ENCODE measurements at regions not wholly inside any gene's neighbourhood (a gene's known extent, or its start where the extent isn't known, plus 50 kb on each side); places are given as distances from the start of the nearest gene placed in this dataset.

GRCh38 chr6:144659202-144660182 lies 374.4 kb downstream of the UTRN start:
- Histone ChIP-seq H3K27me3 (no peaks in the 10 kb centered on the region), H3K4me1 (peaks cover 0 to 29% (median 3%) of the 10 kb centered on the region in 4 donors), H3K9me3 (no peaks in the 10 kb centered on the region), H3K4me3 (no peak overlapping the region), H3K27ac (no peak overlapping the region), H3K36me3 (no peaks in the 10 kb centered on the region)
- no peak for TF ChIP-seq CTCF (IDR thresholded peaks at IDR 0.05)
- no peak for DNase-seq
- intact Hi-C loops (cut with DNase I; ENCODE audit: low total_unique reads), result no loop called here

GRCh38 chr6:144660561-144661115 lies 375.5 kb downstream of the UTRN start:
- intact Hi-C loops (cut with DNase I; ENCODE audit: low total_unique reads), result no loop called here
- Histone ChIP-seq H3K4me3 (no peak overlapping the region), H3K36me3 (no peaks in the 10 kb centered on the region), H3K27ac (no peak overlapping the region), H3K4me1 (peaks cover 0 to 33% (median 4%) of the 10 kb centered on the region in 4 donors), H3K9me3 (no peaks in the 10 kb centered on the region), H3K27me3 (no peaks in the 10 kb centered on the region)
- TF ChIP-seq CTCF (IDR thresholded peaks at IDR 0.05), result no peak
- no peak for DNase-seq

- intact Hi-C loops (cut with DNase I; ENCODE audit: low total_unique reads), result no loop called here
- DNase-seq, result no peak
- peaks cover 0 to 37% (median 4%) of the 10 kb centered on the region in 4 donors for H3K4me1 ChIP-seq
- no peaks in the 10 kb centered on the region for H3K9me3 ChIP-seq
- H3K4me3 ChIP-seq, result no peak overlapping the region
- H3K27me3 ChIP-seq, result no peaks in the 10 kb centered on the region
- H3K27ac ChIP-seq, result no peak overlapping the region
- no peak for TF ChIP-seq CTCF (IDR thresholded peaks at IDR 0.05)
- H3K36me3 ChIP-seq, result no peaks in the 10 kb centered on the region
These were observed 376.1 kb downstream of the UTRN start for GRCh38 chr6:144661116-144661806.

- no peaks in the 10 kb centered on the region for H3K27me3 ChIP-seq
- no peak for TF ChIP-seq CTCF (IDR thresholded peaks at IDR 0.05)
- peaks cover 0 to 37% (median 4%) of the 10 kb centered on the region in 4 donors for H3K4me1 ChIP-seq
- DNase-seq, result no peak
- H3K4me3 ChIP-seq, result no peak overlapping the region
- intact Hi-C loops (cut with DNase I; ENCODE audit: low total_unique reads), result no loop called here
- H3K27ac ChIP-seq, result no peak overlapping the region
- H3K9me3 ChIP-seq, result no peaks in the 10 kb centered on the region
- no peaks in the 10 kb centered on the region for H3K36me3 ChIP-seq
These were observed 377.8 kb downstream of the UTRN start for GRCh38 chr6:144662812-144663365.

- peaks cover 0 to 33% (median 3%) of the 10 kb centered on the region in 4 donors for H3K4me1 ChIP-seq
- no peak overlapping the region for H3K27ac ChIP-seq
- intact Hi-C loops (cut with DNase I; ENCODE audit: low total_unique reads), result no loop called here
- no peaks in the 10 kb centered on the region for H3K36me3 ChIP-seq
- no peak overlapping the region for H3K4me3 ChIP-seq
- no peak for DNase-seq
- H3K9me3 ChIP-seq, result no peaks in the 10 kb centered on the region
- H3K27me3 ChIP-seq, result no peaks in the 10 kb centered on the region
- TF ChIP-seq CTCF (IDR thresholded peaks at IDR 0.05), result no peak
These were observed 379.1 kb downstream of the UTRN start for GRCh38 chr6:144664281-144664680.

Data from tibial artery (tissue), 4 donors.